SKM-1 treated with dmso at 0.1 percent for 144 hours (cell line): ENCODE measurements at regions not wholly inside any gene's neighbourhood (a gene's known extent, or its start where the extent isn't known, plus 50 kb on each side); places are given as distances from the start of the nearest gene placed in this dataset.
"Not testable (repeated sequence)": the region's sequence is repeated elsewhere in the genome, so short reads cannot be mapped to it uniquely, and the experiment has no call there.

Source experiments
- DNase-seq: peaks from one replicate; lab custom pipeline; 2025; ENCODE audit not compliant: unreplicated experiment; lab: John Stamatoyannopoulos, UW

- DNase-seq: peak; percentile 43
Observed at GRCh38 chr4:12712648-12713339, 771.3 kb downstream of the RAB28 start.

GRCh38 chr4:12707381-12708175, 776.6 kb downstream of the RAB28 start:
- DNase-seq: no peak

- no peak for DNase-seq
Observed at GRCh38 chr4:12703036-12703435, 781.1 kb downstream of the RAB28 start.

GRCh38 chr4:12701384-12701783, 782.8 kb downstream of the RAB28 start:
- no peak for DNase-seq

GRCh38 chr4:12697970-12698369, 786.2 kb downstream of the RAB28 start:
- DNase-seq: no peak

- no peak for DNase-seq
Observed at GRCh38 chr4:12692815-12693214, 791.3 kb downstream of the RAB28 start.

GRCh38 chr4:12691168-12691567, 793.0 kb downstream of the RAB28 start:
- no peak for DNase-seq

GRCh38 chr4:12689457-12689856, 794.7 kb downstream of the RAB28 start:
- DNase-seq: no peak

- no peak for DNase-seq
Observed at GRCh38 chr4:12679217-12679616, 804.9 kb downstream of the RAB28 start.

- DNase-seq: no peak
Observed at GRCh38 chr4:12674184-12674583, 810.0 kb downstream of the RAB28 start.

- DNase-seq: no peak
Observed at GRCh38 chr4:12672303-12672702, 811.8 kb downstream of the RAB28 start.

GRCh38 chr4:12658146-12658545, 826.0 kb downstream of the RAB28 start:
- DNase-seq: no peak

GRCh38 chr4:12651876-12652275, 832.3 kb downstream of the RAB28 start:
- no peak for DNase-seq

- no peak for DNase-seq
Observed at GRCh38 chr4:12645732-12646131, 838.4 kb downstream of the RAB28 start.

GRCh38 chr4:12644261-12644660, 839.9 kb downstream of the RAB28 start:
- DNase-seq: no peak

- DNase-seq: no peak
Observed at GRCh38 chr4:12636191-12636590, 847.9 kb downstream of the RAB28 start.

- no peak for DNase-seq
Observed at GRCh38 chr4:12635629-12636028, 848.5 kb downstream of the RAB28 start.

- DNase-seq: peak; percentile 69
Observed at GRCh38 chr4:12633053-12633651, 851.0 kb downstream of the RAB28 start.

GRCh38 chr4:12615822-12616221, 868.3 kb downstream of the RAB28 start:
- DNase-seq: no peak

- no peak for DNase-seq
Observed at GRCh38 chr4:12612876-12613275, 871.3 kb downstream of the RAB28 start.

GRCh38 chr4:12609212-12609875, 874.8 kb downstream of the RAB28 start:
- not testable (repeated sequence) for DNase-seq

- no peak for DNase-seq
Observed at GRCh38 chr4:12595986-12596385, 888.2 kb downstream of the RAB28 start.
